ENCODE measurements at regions not wholly inside any gene's neighbourhood (a gene's known extent, or its start where the extent isn't known, plus 50 kb on each side); places are given as distances from the start of the nearest gene placed in this dataset.

DNA sequence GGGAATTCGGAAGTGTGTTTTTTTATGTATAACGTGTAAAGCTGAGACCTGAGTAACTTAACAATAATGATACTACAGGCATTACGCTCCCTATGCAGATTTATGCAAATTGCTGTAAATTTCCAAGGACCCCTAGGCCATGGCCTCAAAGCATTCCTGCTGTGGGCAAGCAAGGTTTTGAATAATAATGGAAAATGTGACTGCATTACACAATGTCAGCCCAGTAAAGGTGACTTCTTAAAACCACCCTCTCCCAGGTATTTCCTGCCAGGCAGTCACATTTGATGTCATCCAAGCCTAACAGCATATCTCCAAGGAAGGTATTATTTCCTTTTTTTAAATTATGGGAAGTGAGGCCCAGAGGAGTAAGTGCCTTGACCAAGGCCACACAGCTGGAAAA is 621.0 kb downstream of the BCL11B start:
- TF ChIP-seq, protein P1, sequence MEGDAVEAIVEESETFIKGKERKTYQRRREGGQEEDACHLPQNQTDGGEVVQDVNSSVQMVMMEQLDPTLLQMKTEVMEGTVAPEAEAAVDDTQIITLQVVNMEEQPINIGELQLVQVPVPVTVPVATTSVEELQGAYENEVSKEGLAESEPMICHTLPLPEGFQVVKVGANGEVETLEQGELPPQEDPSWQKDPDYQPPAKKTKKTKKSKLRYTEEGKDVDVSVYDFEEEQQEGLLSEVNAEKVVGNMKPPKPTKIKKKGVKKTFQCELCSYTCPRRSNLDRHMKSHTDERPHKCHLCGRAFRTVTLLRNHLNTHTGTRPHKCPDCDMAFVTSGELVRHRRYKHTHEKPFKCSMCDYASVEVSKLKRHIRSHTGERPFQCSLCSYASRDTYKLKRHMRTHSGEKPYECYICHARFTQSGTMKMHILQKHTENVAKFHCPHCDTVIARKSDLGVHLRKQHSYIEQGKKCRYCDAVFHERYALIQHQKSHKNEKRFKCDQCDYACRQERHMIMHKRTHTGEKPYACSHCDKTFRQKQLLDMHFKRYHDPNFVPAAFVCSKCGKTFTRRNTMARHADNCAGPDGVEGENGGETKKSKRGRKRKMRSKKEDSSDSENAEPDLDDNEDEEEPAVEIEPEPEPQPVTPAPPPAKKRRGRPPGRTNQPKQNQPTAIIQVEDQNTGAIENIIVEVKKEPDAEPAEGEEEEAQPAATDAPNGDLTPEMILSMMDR (conservative IDR thresholded peaks at IDR 0.05 in 1 of 2, IDR thresholded peaks at IDR 0.05 in 1 of 2; ENCODE audit: extremely low read depth in 1 of 2, insufficient read depth in 1 of 2, low read depth in 1 of 2, low read length in 2 of 2) = no peak
- TF ChIP-seq EZH2 (IDR thresholded peaks at IDR 0.05; ENCODE audit: borderline replicate concordance, low read length) = no peak

Data from mammary epithelial cell (primary cell).